ENCODE measurements at regions not wholly inside any gene's neighbourhood (a gene's known extent, or its start where the extent isn't known, plus 50 kb on each side); places are given as distances from the start of the nearest gene placed in this dataset.

DNA sequence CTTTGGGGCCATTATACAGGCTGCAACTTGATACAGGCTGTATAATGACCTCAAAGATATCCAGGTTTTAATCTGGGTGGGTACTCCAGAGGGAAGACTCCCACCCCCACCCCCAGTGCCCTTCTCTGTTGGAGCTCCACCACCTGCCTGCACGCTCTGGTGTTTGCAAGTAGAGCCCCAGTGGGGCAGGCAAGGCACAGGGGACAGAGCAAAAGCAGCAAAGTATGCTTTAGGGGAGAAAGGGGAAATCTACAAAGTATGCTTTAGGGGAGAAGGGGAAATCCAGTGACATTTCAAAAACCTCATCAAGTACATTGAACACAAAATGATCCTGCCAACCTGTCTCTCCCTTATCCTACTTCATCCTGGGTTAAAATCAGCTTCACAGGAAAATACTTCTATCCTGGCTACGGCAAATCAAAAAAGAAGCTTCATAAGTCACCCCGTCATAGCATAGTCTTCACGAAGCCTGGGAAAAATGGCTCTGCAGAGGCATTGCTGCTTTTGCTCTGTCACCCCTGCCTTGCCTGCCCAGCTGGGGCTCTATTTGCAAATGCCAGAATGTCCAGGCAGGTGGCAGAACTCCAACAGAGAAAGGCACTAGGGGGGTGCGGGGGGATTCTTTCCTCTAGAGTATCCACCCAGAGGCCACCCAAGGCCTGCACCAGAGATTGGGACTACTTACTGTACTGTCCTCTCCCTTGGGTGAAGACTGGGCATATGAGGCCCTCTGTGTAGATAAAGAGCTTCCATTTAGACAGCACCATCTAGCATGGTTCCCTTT is 60.9 kb upstream of the ATP11B start:
- H3K27ac ChIP-seq = no peak overlapping the region
- TF ChIP-seq, protein P1, sequence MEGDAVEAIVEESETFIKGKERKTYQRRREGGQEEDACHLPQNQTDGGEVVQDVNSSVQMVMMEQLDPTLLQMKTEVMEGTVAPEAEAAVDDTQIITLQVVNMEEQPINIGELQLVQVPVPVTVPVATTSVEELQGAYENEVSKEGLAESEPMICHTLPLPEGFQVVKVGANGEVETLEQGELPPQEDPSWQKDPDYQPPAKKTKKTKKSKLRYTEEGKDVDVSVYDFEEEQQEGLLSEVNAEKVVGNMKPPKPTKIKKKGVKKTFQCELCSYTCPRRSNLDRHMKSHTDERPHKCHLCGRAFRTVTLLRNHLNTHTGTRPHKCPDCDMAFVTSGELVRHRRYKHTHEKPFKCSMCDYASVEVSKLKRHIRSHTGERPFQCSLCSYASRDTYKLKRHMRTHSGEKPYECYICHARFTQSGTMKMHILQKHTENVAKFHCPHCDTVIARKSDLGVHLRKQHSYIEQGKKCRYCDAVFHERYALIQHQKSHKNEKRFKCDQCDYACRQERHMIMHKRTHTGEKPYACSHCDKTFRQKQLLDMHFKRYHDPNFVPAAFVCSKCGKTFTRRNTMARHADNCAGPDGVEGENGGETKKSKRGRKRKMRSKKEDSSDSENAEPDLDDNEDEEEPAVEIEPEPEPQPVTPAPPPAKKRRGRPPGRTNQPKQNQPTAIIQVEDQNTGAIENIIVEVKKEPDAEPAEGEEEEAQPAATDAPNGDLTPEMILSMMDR (conservative IDR thresholded peaks at IDR 0.05) = no peak

DNA sequence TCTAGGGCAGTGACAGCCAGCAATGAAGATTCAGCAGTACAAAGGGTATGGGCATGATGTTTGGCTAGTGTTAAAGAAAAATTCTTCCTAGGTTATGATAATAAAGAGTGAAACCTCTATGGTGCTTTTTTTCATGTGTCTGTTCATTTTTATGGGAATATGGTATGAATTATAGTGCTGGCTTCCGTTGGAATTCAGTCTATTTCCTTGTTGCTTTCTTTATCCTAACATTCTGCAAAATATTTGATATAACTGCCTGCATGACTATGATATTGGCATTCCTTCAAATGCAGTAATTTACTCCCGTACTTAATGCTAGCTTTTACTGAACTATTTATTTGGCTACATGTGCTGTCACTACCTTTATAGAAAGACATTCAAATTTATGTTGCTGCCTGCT is 57.6 kb upstream of the ATP11B start:
- no peak overlapping the region for H3K27ac ChIP-seq
- TF ChIP-seq, protein P1 (conservative IDR thresholded peaks at IDR 0.05) = no peak

DNA sequence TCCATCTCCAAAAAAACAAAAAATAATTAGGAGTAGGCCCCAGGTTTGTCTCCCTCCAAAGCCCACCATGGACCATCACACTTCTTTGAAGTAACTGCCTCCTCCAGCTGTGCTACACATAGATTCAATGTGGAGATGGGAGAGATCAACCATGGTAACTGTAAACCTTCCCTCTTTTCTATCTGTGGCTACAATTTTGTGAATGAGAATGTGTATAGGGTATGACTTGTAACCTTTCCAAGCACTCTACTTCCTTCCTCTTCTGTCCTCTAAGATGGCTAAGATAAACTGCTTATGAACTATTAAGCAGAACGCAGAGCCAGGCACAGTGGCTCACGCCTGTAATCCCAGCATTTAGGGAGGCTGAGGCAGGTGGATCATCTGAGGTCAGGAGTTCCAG is 55.5 kb upstream of the ATP11B start:
- H3K27ac ChIP-seq = no peak overlapping the region; the same call in 1 of the 2 replicates
- TF ChIP-seq, protein P1 (conservative IDR thresholded peaks at IDR 0.05) = no peak

DNA sequence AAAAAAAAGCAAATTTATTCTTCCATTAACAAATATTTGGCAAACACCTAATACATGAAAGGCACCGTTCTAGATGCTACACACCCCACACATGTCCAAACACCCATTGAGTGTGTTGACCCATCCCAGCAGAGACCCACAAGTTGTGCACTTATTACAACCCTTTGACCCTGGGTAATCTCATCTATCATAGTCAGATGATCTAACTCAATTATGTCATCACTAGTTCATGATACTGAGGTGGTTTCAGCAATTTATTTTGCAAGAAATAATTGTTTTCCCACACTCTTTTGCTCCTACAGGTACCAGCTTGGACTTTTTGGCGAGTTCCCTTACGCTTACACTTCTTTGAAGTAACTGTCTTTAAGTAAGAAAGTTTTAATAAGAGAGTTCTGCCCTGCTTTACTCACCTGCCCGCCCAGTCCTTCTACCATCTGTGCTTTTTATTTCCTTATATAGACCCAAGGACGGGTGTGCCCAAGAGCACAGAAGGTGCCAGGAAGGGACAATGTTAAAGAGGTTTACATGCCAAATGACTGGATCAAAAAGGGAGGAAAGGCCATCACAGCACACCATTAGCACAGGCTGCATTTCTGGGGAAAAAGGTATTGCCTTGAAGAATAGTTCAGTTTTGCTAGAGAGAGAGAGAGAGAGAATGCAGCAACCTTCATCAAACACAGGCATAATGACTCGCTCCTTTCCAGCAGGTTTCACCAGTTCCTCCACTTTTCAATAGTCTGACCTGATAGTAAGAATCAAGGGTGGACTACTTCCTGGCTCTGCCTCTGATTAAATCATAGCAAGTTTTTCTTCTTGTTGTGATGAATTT is 54.5 kb upstream of the ATP11B start:
- peak overlapping the region; percentile 65 for H3K27ac ChIP-seq
- TF ChIP-seq, protein P1 (conservative IDR thresholded peaks at IDR 0.05) = no peak

DNA sequence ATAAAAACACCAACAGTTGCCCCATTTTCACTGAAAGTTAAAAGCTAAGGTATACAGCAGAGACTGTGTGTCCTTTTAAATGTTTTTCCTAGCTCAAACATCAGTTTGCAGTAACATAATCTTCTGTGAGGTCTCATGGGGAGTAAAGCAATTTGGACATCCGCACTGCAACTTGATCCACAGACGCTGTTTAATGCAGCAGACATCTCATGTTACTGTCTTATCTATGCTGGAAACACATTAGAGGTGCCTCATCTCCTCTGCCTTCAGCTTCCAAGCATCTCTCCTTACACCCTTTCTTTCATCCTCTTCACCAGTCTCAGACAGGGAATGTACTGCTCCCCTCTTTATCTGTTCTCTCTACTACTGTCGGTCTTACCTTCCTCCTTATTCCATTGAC is 53.7 kb upstream of the ATP11B start:
- TF ChIP-seq, protein P1 (conservative IDR thresholded peaks at IDR 0.05) = no peak
- H3K27ac ChIP-seq = peak overlapping the region; percentile 65

DNA sequence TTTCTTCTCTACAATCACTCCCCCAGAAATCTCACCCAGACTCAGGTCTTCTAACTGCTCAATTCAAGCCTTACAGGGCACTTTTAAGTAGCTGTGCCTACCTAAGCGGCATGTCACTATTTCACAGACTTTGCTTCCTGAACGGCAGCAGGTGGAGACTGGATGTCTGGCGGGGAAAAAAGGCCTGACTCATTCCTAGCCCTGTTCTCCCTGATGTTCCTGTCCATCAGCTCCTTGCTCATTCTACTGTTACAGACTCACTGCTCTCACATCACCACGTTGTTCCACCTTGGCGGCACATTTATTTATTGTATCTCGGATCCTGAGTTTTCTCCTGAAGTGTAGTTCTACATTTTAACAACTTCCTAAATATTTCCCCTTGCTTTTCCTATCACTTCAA is 52.6 kb upstream of the ATP11B start:
- TF ChIP-seq, protein P1 (conservative IDR thresholded peaks at IDR 0.05) = no peak
- peak overlapping the region; percentile 65; the same call in 1 of the 2 replicates for H3K27ac ChIP-seq

DNA sequence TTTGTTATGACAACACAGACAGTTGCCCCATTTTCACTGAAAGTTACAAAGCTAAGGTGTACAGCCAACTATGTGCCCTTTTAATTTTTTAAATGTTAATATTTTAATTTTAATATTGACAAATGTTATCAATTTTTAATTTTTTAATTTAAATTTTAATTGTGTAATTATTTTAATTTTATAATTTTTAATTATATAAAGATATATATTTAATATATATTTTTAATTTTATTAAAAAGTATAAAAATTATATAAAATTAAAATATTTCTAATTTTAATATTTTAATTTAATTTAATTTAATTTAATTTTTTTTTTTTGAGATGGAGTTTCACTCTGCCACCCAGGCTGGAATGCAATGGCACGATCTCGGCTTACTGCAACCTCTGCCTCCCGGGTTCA is 52.1 kb upstream of the ATP11B start:
- TF ChIP-seq, protein P1 (conservative IDR thresholded peaks at IDR 0.05) = no peak
- no peak overlapping the region for H3K27ac ChIP-seq

Measured in VCaP (cell line).